ENCODE measurements at regions not wholly inside any gene's neighbourhood (a gene's known extent, or its start where the extent isn't known, plus 50 kb on each side); places are given as distances from the start of the nearest gene placed in this dataset.

DNA sequence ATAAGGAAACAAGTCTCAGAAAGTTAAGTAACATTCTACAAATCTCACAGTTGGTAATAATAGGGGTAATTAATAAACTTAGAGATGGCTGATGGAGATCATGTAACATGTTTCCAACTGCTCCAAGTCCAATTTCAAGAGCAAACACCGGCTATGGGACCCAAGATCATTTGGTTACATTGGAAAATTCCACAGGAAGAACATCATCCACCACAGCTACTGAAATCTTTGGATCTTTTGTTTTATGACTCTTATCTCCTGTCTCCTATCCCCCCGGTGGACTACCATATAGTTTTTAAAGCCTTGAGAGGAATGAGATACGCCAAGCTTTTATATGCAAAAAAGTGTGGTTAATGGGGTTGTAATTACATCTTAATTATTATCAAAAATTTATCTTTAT is 216.1 kb downstream of the WNT5A start:
- TF ChIP-seq, protein P1, sequence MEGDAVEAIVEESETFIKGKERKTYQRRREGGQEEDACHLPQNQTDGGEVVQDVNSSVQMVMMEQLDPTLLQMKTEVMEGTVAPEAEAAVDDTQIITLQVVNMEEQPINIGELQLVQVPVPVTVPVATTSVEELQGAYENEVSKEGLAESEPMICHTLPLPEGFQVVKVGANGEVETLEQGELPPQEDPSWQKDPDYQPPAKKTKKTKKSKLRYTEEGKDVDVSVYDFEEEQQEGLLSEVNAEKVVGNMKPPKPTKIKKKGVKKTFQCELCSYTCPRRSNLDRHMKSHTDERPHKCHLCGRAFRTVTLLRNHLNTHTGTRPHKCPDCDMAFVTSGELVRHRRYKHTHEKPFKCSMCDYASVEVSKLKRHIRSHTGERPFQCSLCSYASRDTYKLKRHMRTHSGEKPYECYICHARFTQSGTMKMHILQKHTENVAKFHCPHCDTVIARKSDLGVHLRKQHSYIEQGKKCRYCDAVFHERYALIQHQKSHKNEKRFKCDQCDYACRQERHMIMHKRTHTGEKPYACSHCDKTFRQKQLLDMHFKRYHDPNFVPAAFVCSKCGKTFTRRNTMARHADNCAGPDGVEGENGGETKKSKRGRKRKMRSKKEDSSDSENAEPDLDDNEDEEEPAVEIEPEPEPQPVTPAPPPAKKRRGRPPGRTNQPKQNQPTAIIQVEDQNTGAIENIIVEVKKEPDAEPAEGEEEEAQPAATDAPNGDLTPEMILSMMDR (IDR thresholded peaks at IDR 0.05), result no peak
- TF ChIP-seq POLR2AphosphoS5 (IDR thresholded peaks at IDR 0.05) (no peak), EP300 (IDR thresholded peaks at IDR 0.05) (no peak), POLR2A (IDR thresholded peaks at IDR 0.05) (no peak)
